IPS-18c (cell line): ENCODE measurements at regions not wholly inside any gene's neighbourhood (a gene's known extent, or its start where the extent isn't known, plus 50 kb on each side); places are given as distances from the start of the nearest gene placed in this dataset.
"Not testable (repeated sequence)": the region's sequence is repeated elsewhere in the genome, so short reads cannot be mapped to it uniquely, and the experiment has no call there.

Experiments used
- H3K4me3 ChIP-seq: 2 replicates; pipeline ENCODE4 v1.7.0; 2013; ENCODE audit warnings: low read depth, mild to moderate bottlenecking, low read length, moderate library complexity; ENCODE audit not compliant: insufficient read depth
- H3K9me3 ChIP-seq: one replicate; pipeline ENCODE4 v1.6.1; 2013; ENCODE audit warnings: mild to moderate bottlenecking, low read length, moderate library complexity; ENCODE audit not compliant: control insufficient read depth, insufficient read depth

GRCh38 chr1:120541394-120541793 lies 126.6 kb downstream of the NBPF8 start:
- H3K4me3 ChIP-seq, H3K9me3 ChIP-seq: not testable (repeated sequence)

- H3K9me3 ChIP-seq, H3K4me3 ChIP-seq: not testable (repeated sequence)
Observed at GRCh38 chr1:120542365-120542764, 127.5 kb downstream of the NBPF8 start.

- not testable (repeated sequence) for H3K4me3 ChIP-seq, H3K9me3 ChIP-seq
Observed at GRCh38 chr1:120542940-120543339, 128.1 kb downstream of the NBPF8 start.

DNA sequence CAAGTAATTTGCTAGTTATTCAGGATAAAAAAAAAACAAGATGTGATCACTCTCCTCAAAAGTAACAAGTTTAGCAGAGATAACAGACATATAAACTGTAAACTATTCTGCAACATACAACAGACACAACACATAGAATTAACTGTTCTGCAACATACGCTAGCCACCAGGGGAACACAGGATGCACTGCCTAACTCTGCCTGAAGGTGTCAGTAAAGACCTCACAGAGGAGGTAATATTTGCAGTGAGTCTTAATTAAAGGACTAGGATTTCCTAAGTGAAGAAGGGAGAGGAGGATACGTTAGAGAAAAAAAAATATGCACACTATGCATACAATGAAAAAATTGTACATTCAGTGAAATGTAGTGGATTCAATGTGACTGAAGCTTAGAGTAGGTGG lies 129.6 kb downstream of the NBPF8 start:
- not testable (repeated sequence) for H3K4me3 ChIP-seq

DNA sequence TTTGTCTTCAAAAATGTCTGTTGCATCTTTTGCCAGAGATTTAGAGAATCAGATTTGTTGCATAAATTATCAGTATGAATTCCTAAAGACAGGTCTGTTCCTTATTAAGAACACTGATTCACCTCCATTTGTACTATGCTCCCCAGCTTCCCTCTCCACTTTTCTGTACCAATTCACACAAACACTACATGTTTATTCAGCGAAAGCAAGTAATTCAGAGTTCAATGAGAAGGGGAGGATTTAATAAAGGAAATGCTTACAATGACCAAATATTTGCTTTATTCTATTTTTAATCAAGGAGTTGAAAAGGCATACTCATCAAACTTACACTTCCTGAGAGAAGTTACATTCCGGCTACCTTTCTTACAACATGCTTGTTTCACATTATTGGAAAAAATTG lies 135.5 kb downstream of the NBPF8 start:
- H3K9me3 ChIP-seq, H3K4me3 ChIP-seq: not testable (repeated sequence)

More for the DNA sequence above, 129.6 kb downstream of the NBPF8 start:
- H3K9me3 ChIP-seq: not testable (repeated sequence)

DNA sequence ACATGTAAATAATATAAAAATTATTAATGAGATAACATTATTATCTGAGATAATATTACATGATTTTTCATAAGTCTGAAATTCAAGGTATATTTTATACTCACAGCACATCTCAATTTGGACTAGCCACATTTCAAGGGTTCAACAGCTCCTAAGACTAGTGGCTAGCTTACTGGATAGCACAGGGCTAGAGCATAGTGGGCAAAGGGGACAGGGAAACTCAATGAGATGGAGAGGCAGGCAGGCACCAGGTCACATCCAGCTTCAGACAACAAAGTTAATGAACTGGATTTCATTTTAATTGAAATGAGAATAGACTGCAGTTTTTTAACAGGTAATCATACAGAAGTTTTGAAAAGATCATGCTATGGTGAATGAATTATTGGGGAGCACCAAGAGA lies 137.4 kb downstream of the NBPF8 start:
- not testable (repeated sequence) for H3K4me3 ChIP-seq, H3K9me3 ChIP-seq

DNA sequence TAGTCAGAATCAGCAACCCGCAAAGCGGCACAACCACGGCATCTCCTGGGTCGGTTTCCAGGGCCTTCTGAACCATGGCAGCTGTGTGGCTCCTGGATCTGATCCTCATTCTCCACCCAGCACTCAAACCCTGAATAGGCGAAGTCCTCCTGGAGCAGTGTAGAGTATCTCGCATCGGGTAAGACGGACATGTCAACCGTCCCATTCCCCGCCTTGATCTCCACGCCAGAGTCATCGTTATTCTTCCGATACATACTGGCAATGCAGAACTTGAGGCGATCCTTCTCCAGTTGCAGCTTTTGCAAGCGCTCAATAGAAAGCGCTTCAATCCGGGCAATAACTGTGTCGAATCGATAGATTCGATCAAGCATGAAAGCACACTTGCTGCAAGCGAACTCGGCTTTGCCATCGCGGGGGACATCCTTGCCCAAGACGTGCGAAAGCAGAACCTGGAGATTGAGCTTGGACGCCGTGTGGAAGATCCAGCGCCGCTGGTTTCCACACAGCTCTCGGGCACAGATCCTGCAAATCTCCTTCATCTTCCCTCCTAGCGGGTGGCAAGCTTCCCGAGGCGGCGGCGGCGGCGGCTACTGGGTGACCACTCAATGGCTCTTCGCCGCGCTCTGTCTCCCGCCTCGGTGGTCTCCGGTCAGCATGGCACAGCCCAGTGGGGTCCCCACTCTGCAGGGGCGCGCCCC lies 142.9 kb downstream of the NBPF8 start:
- H3K4me3 ChIP-seq: peak overlapping the region; percentile 42
- H3K9me3 ChIP-seq: not testable (repeated sequence)

- not testable (repeated sequence) for H3K9me3 ChIP-seq
- peak overlapping the region; percentile 50; the same call in 1 of the 2 replicates for H3K4me3 ChIP-seq
Observed at GRCh38 chr1:120558303-120559060, 143.6 kb downstream of the NBPF8 start.

GRCh38 chr1:120561767-120562166 lies 146.9 kb downstream of the NBPF8 start:
- not testable (repeated sequence) for H3K4me3 ChIP-seq, H3K9me3 ChIP-seq

- not testable (repeated sequence) for H3K9me3 ChIP-seq, H3K4me3 ChIP-seq
Observed at GRCh38 chr1:120565396-120565795, 150.6 kb downstream of the NBPF8 start.

- not testable (repeated sequence) for H3K4me3 ChIP-seq
Observed at GRCh38 chr1:120567620-120568019, 152.8 kb downstream of the NBPF8 start.

GRCh38 chr1:120575201-120575600 lies 148.5 kb upstream of the NBPF26 start:
- H3K9me3 ChIP-seq, H3K4me3 ChIP-seq: not testable (repeated sequence)

More at GRCh38 chr1:120567620-120568019, 152.8 kb downstream of the NBPF8 start:
- H3K9me3 ChIP-seq: not testable (repeated sequence)

GRCh38 chr1:120582135-120582534 lies 141.6 kb upstream of the NBPF26 start:
- not testable (repeated sequence) for H3K4me3 ChIP-seq, H3K9me3 ChIP-seq

DNA sequence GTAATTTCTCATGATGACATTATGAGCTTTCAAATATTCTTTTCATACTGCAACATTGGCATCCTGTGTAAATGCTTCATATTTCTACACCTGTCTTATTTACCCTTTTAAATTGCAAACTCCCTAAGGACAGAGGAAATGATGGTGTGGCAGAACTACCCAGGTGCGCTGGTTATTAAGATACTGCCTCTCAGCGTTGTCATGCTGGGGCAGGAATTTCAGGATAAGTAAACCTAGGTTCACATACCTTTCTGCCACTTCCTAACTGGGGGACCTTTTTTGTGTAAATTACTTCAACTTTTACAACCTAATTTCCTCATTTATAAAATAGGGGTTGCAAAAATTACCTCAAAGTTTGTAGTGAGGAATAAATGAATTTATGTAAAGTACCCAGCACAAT lies 137.7 kb upstream of the NBPF26 start:
- H3K9me3 ChIP-seq, H3K4me3 ChIP-seq: not testable (repeated sequence)

- not testable (repeated sequence) for H3K4me3 ChIP-seq
Observed at GRCh38 chr1:120588811-120589210, 134.9 kb upstream of the NBPF26 start.

DNA sequence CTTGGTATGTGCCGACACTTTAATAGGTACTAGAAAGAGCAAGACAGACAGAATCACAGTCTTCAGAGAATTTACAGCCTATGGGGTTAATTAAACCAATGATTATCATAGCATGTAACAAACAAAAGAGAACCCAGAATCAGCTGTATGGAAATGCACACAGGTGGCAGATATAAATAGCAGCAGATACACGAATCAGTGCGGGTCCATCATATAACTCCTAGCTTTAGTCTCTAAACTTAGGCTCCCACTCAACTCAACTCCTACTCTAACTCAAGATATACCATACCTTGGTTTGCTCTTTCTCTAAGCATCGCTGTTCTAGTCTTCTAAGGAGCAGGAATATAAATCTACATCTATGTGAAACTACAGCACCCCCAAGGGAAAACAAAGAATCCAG lies 132.0 kb upstream of the NBPF26 start:
- H3K9me3 ChIP-seq, H3K4me3 ChIP-seq: not testable (repeated sequence)

More at GRCh38 chr1:120588811-120589210, 134.9 kb upstream of the NBPF26 start:
- H3K9me3 ChIP-seq: not testable (repeated sequence)

DNA sequence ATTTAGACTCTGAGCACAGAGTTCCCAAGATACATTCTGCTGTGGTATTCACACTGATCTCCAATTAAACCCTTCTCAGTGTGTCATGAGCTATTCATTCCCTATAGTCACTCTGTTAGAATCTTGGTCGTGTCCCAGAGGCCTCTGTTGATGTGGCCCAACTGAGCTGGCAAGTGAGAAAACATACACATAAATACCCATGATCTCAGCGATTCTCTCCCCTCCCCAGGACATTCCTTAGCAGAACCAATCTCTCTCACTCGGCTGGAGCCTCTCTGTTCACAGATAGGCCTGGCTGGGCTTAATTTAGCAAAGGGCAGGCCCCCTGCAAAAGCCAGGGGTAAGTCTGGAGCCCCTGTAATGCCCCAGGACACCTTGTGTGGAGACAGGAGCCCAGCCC lies 130.8 kb upstream of the NBPF26 start:
- not testable (repeated sequence) for H3K9me3 ChIP-seq, H3K4me3 ChIP-seq

- H3K4me3 ChIP-seq: not testable (repeated sequence)
Observed at GRCh38 chr1:120593648-120594047, 130.1 kb upstream of the NBPF26 start.

More at GRCh38 chr1:120593648-120594047, 130.1 kb upstream of the NBPF26 start:
- not testable (repeated sequence) for H3K9me3 ChIP-seq
